ENCODE measurements at regions not wholly inside any gene's neighbourhood (a gene's known extent, or its start where the extent isn't known, plus 50 kb on each side); places are given as distances from the start of the nearest gene placed in this dataset.

- no peak for TF ChIP-seq CTCF (IDR thresholded peaks at IDR 0.05; ENCODE audit: borderline replicate concordance, insufficient read depth, low read depth, low read length)
- no peak overlapping the region for H3K4me3 ChIP-seq (ENCODE audit: low read depth, low read length)
These were observed 218.0 kb upstream of the ARID1B start for GRCh38 chr6:156559162-156559690.

GRCh38 chr6:156557911-156558259, 219.3 kb upstream of the ARID1B start:
- TF ChIP-seq CTCF (IDR thresholded peaks at IDR 0.05; ENCODE audit: borderline replicate concordance, insufficient read depth, low read depth, low read length), result no peak
- H3K4me3 ChIP-seq (ENCODE audit: low read depth, low read length), result no peak overlapping the region

GRCh38 chr6:156557251-156557910, 219.8 kb upstream of the ARID1B start:
- no peak overlapping the region for H3K4me3 ChIP-seq (ENCODE audit: low read depth, low read length)
- TF ChIP-seq CTCF (IDR thresholded peaks at IDR 0.05; ENCODE audit: borderline replicate concordance, insufficient read depth, low read depth, low read length), result no peak

- H3K4me3 ChIP-seq (ENCODE audit: low read depth, low read length), result no peak overlapping the region
These were observed 220.4 kb upstream of the ARID1B start for GRCh38 chr6:156556811-156557210.

GRCh38 chr6:156555116-156555515, 222.1 kb upstream of the ARID1B start:
- H3K4me3 ChIP-seq (ENCODE audit: low read depth, low read length), result no peak overlapping the region
- TF ChIP-seq CTCF (IDR thresholded peaks at IDR 0.05; ENCODE audit: borderline replicate concordance, insufficient read depth, low read depth, low read length), result no peak

More at GRCh38 chr6:156556811-156557210, 220.4 kb upstream of the ARID1B start:
- TF ChIP-seq CTCF (IDR thresholded peaks at IDR 0.05; ENCODE audit: borderline replicate concordance, insufficient read depth, low read depth, low read length), result no peak

- H3K4me3 ChIP-seq (ENCODE audit: low read depth, low read length), result no peak overlapping the region
- no peak for TF ChIP-seq CTCF (IDR thresholded peaks at IDR 0.05; ENCODE audit: borderline replicate concordance, insufficient read depth, low read depth, low read length)
These were observed 223.0 kb upstream of the ARID1B start for GRCh38 chr6:156554160-156554559.

GRCh38 chr6:156552849-156553248, 224.3 kb upstream of the ARID1B start:
- no peak overlapping the region for H3K4me3 ChIP-seq (ENCODE audit: low read depth, low read length)
- TF ChIP-seq CTCF (IDR thresholded peaks at IDR 0.05; ENCODE audit: borderline replicate concordance, insufficient read depth, low read depth, low read length), result no peak
